H9 (cell line): ENCODE measurements at regions not wholly inside any gene's neighbourhood (a gene's known extent, or its start where the extent isn't known, plus 50 kb on each side); places are given as distances from the start of the nearest gene placed in this dataset.

Experiments used
- DNase-seq: peaks from one replicate; pipeline ENCODE4 v3.0.0-alpha.2; 2017
- H2AFZ ChIP-seq: one replicate; pipeline ENCODE4 v1.6.1; 2013; ENCODE audit warnings: mild to moderate bottlenecking, low read length, control low read depth, moderate library complexity
- H2AK5ac ChIP-seq: 2 replicates; pipeline ENCODE4 v1.6.1; 2013; ENCODE audit warnings: low read length, control low read depth, mixed read lengths; ENCODE audit not compliant: insufficient read length
- H2BK120ac ChIP-seq: one replicate; pipeline ENCODE4 v1.6.1; 2013; ENCODE audit warnings: low read depth, mild to moderate bottlenecking, low read length, control low read depth, inconsistent platforms; ENCODE audit not compliant: poor library complexity, severe bottlenecking
- H2BK12ac ChIP-seq: 2 replicates; pipeline ENCODE4 v1.6.1; 2013; ENCODE audit warnings: low read length, control low read depth, mixed read lengths, low read depth; ENCODE audit not compliant: insufficient read length
- H2BK15ac ChIP-seq: 2 replicates; pipeline ENCODE4 v1.6.1; 2013; ENCODE audit warnings: low read depth, low read length, control low read depth
- H2BK20ac ChIP-seq: one replicate; pipeline ENCODE4 v1.6.1; 2013; ENCODE audit warnings: low read depth, mild to moderate bottlenecking, low read length, control low read depth, inconsistent platforms; ENCODE audit not compliant: poor library complexity, severe bottlenecking
- H2BK5ac ChIP-seq: 2 replicates; pipeline ENCODE4 v1.6.1; 2013; ENCODE audit warnings: low read length, control low read depth, mixed read lengths; ENCODE audit not compliant: insufficient read length
- H3K14ac ChIP-seq: 2 replicates; pipeline ENCODE4 v1.6.1; 2013; ENCODE audit warnings: low read length, control low read depth; ENCODE audit not compliant: insufficient read depth
- H3K18ac ChIP-seq: 2 replicates; pipeline ENCODE4 v1.6.1; 2013; ENCODE audit warnings: low read depth, mild to moderate bottlenecking, mixed read lengths, low read length, control low read depth; ENCODE audit not compliant: insufficient read length
- H3K23ac ChIP-seq: 2 replicates; pipeline ENCODE4 v1.6.1; 2013; ENCODE audit warnings: low read length, control low read depth, mixed read lengths, low read depth; ENCODE audit not compliant: insufficient read length
- H3K23me2 ChIP-seq: 2 replicates; pipeline ENCODE4 v1.6.1; 2013; ENCODE audit warnings: low read depth, mild to moderate bottlenecking, mixed read lengths, low read length, control low read depth; ENCODE audit not compliant: insufficient read length, poor library complexity, severe bottlenecking
- H3K27ac ChIP-seq: 2 replicates; pipeline ENCODE4 v1.5.1; 2013; ENCODE audit warnings: low read length, control low read depth, mixed read lengths, low read depth; ENCODE audit not compliant: insufficient read length
- H3K27me3 ChIP-seq: 2 replicates; pipeline ENCODE4 v1.6.1; 2013; ENCODE audit warnings: low read length, control low read depth, inconsistent platforms; ENCODE audit not compliant: insufficient read depth
- H3K4ac ChIP-seq: 2 replicates; pipeline ENCODE4 v1.6.1; 2013; ENCODE audit warnings: low read depth, mild to moderate bottlenecking, control low read depth, inconsistent platforms, low read length, moderate library complexity
- H3K4me1 ChIP-seq: 2 replicates; pipeline ENCODE4 v1.6.1; 2013; ENCODE audit warnings: low read length, control low read depth, inconsistent platforms; ENCODE audit not compliant: insufficient read depth
- H3K4me2 ChIP-seq: 2 replicates; pipeline ENCODE4 v1.6.1; 2013; ENCODE audit warnings: low read length, control low read depth, mixed read lengths; ENCODE audit not compliant: insufficient read length, insufficient read depth
- H3K56ac ChIP-seq: 2 replicates; pipeline ENCODE4 v1.6.1; 2013; ENCODE audit warnings: low read depth, mild to moderate bottlenecking, mixed read lengths, low read length, control low read depth; ENCODE audit not compliant: insufficient read length
- H3K79me1 ChIP-seq: 2 replicates; pipeline ENCODE4 v1.6.1; 2013; ENCODE audit warnings: low read depth, mild to moderate bottlenecking, moderate library complexity, low read length, control low read depth, inconsistent platforms; ENCODE audit not compliant: insufficient read depth, poor library complexity, severe bottlenecking
- H3K79me2 ChIP-seq: 2 replicates; pipeline ENCODE4 v1.6.1; 2013; ENCODE audit warnings: low read length, control low read depth, inconsistent platforms; ENCODE audit not compliant: insufficient read depth
- H3K9ac ChIP-seq: 2 replicates; pipeline ENCODE4 v1.6.1; 2013; ENCODE audit warnings: low read length, control low read depth, mixed read lengths; ENCODE audit not compliant: insufficient read length; ENCODE audit errors: extremely low read depth
- H3K9me3 ChIP-seq: one replicate; pipeline ENCODE4 v1.6.1; 2013; ENCODE audit warnings: low read depth, low read length, inconsistent platforms; ENCODE audit not compliant: control insufficient read depth
- H3T11ph ChIP-seq: one replicate; pipeline ENCODE4 v1.6.1; 2013; ENCODE audit warnings: mild to moderate bottlenecking, low read length, control low read depth, inconsistent platforms
- H4K20me1 ChIP-seq: one replicate; pipeline ENCODE4 v1.6.1; 2013; ENCODE audit not compliant: control insufficient read depth, insufficient read length, insufficient read depth
- H4K5ac ChIP-seq: 2 replicates; pipeline ENCODE4 v1.6.1; 2013; ENCODE audit warnings: low read depth, mild to moderate bottlenecking, mixed read lengths, low read length, control low read depth; ENCODE audit not compliant: insufficient read length
- H4K8ac ChIP-seq: replicated peaks from 2 replicates; pipeline ENCODE4 v1.6.1; 2013; ENCODE audit warnings: low read length, control low read depth, mixed read lengths, low read depth; ENCODE audit not compliant: insufficient read length
- H4K91ac ChIP-seq: 2 replicates; pipeline ENCODE4 v1.6.1; 2013; ENCODE audit warnings: low read depth, mild to moderate bottlenecking, moderate library complexity, mixed read lengths, low read length, control low read depth; ENCODE audit not compliant: insufficient read length
- H3K27ac Mint-ChIP-seq, 3 experiments: 2 replicates in 2 of 3; 3 replicates in 1 of 3; pipeline ENCODE4 v1.8.0; 2020 to 2021; ENCODE audit warnings: mixed read lengths in 3 of 3, mild to moderate bottlenecking in 1 of 3, moderate library complexity in 1 of 3
- H3K27me3 Mint-ChIP-seq: 2 replicates; pipeline ENCODE4 v1.8.0; 2021; ENCODE audit warnings: low read depth, mild to moderate bottlenecking, moderate library complexity, mixed read lengths
- H3K36me3 Mint-ChIP-seq, 3 experiments: 2 replicates in 2 of 3; 3 replicates in 1 of 3; pipeline ENCODE4 v1.8.0; 2020 to 2021; ENCODE audit warnings: low read depth in 3 of 3, mixed read lengths in 3 of 3; ENCODE audit not compliant: insufficient read depth in 1 of 3
- H3K4me1 Mint-ChIP-seq, 2 experiments: 2 replicates each; pipeline ENCODE4 v1.8.0; 2020; ENCODE audit warnings: mixed read lengths in 2 of 2
- H3K4me3 Mint-ChIP-seq, 2 experiments: 2 replicates in 1 of 2; 3 replicates in 1 of 2; pipeline ENCODE4 v1.8.0; 2020 to 2021; ENCODE audit warnings: mild to moderate bottlenecking in 2 of 2, mixed read lengths in 2 of 2, moderate library complexity in 1 of 2
- H3K9me3 Mint-ChIP-seq, 2 experiments: 2 replicates in 1 of 2; 3 replicates in 1 of 2; pipeline ENCODE4 v1.8.0; 2020; ENCODE audit warnings: mild to moderate bottlenecking in 2 of 2, mixed read lengths in 2 of 2, moderate library complexity in 1 of 2
- WGBS: extraction: QIAGEN DNeasy Blood & Tissue Kit; methylation state at CpG from one replicate; pipeline ENCODE4 v1.1.7; 2013; ENCODE audit warnings: missing lambda C conversion rate, low lambda C conversion rate, mixed read lengths; ENCODE audit not compliant: insufficient read length; ENCODE audit errors: extremely low coverage; 5-methylcytosine and 5-hydroxymethylcytosine counted together
- TF ChIP-seq, protein P1 (sequence below): fragments of 200-600 bp; sonication (generic); conservative IDR thresholded peaks from 3 replicates; pipeline ENCODE4 v1.8.0; 2021; ENCODE audit warnings: antibody characterized with exemption, mild to moderate bottlenecking

DNA sequence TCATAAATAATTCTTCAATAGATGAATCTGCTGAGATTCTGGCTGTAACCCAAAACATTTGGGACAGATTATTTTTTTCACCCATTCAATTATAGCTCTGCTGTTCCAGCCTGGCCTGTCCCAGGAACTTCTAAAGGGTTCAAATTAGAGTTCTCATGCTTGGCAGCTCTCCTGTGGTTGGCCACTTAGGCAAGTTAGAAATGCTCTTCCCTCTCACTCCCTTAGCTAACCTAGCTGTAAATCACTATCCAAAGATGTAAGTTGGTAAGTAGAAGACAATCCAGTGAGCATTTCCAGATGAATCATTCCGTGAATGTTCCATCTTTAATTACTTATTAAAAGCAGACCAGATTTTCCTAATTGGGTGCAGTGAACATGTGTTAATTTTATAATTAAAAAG lies 760.4 kb upstream of the TBX3 start:
- Histone ChIP-seq H2AFZ (no peak overlapping the region), H4K8ac (no peak overlapping the region), H2BK5ac (no peak overlapping the region), H4K5ac (no peak overlapping the region), H3K56ac (no peak overlapping the region), H2BK15ac (no peak overlapping the region), H4K91ac (no peak overlapping the region), H3K18ac (no peak overlapping the region), H4K20me1 (no peaks in the 10 kb centered on the region), H3K4me1 (0 out of 2 replicates have a peak, but pooled peaks cover 3% of the 10 kb centered on the region), H3K23me2 (no peaks in the 10 kb centered on the region), H3T11ph (no peak overlapping the region), H2AK5ac (no peak overlapping the region), H3K23ac (no peak overlapping the region), H3K9ac (no peak overlapping the region), H3K27ac (no peak overlapping the region), H2BK120ac (no peak overlapping the region), H3K4ac (no peak overlapping the region), H3K27me3 (no peaks in the 10 kb centered on the region), H2BK12ac (no peak overlapping the region), H3K9me3 (no peaks in the 10 kb centered on the region), H3K14ac (no peak overlapping the region), H3K79me2 (no peaks in the 10 kb centered on the region), H3K79me1 (no peaks in the 10 kb centered on the region), H2BK20ac (no peak overlapping the region), H3K4me2 (no peak overlapping the region)
- no peak for DNase-seq
- H3K27me3 Mint-ChIP-seq = peaks cover 18% of the 10 kb centered on the region
- H3K4me3 Mint-ChIP-seq = no peak overlapping the region
- no peaks in the 10 kb centered on the region for H3K36me3 Mint-ChIP-seq
- no peaks in the 10 kb centered on the region for H3K9me3 Mint-ChIP-seq
- WGBS = no CpG with 5 or more reads among the region's 1 CpG
- TF ChIP-seq, protein P1, sequence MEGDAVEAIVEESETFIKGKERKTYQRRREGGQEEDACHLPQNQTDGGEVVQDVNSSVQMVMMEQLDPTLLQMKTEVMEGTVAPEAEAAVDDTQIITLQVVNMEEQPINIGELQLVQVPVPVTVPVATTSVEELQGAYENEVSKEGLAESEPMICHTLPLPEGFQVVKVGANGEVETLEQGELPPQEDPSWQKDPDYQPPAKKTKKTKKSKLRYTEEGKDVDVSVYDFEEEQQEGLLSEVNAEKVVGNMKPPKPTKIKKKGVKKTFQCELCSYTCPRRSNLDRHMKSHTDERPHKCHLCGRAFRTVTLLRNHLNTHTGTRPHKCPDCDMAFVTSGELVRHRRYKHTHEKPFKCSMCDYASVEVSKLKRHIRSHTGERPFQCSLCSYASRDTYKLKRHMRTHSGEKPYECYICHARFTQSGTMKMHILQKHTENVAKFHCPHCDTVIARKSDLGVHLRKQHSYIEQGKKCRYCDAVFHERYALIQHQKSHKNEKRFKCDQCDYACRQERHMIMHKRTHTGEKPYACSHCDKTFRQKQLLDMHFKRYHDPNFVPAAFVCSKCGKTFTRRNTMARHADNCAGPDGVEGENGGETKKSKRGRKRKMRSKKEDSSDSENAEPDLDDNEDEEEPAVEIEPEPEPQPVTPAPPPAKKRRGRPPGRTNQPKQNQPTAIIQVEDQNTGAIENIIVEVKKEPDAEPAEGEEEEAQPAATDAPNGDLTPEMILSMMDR = no peak
- H3K4me1 Mint-ChIP-seq = peaks cover 2 to 3% of the 10 kb centered on the region in 2 experiments
- H3K27ac Mint-ChIP-seq = no peak overlapping the region
